Parathyroid adenoma (tissue), 2 donors: ENCODE measurements at regions not wholly inside any gene's neighbourhood (a gene's known extent, or its start where the extent isn't known, plus 50 kb on each side); places are given as distances from the start of the nearest gene placed in this dataset.

Source experiments
- H2AFZ ChIP-seq: fragments of 300-600 bp; sonication (generic); one replicate; pipeline ENCODE4 v1.7.0; 2017; ENCODE audit warnings: antibody characterized with exemption, mild to moderate bottlenecking
- H3K27ac ChIP-seq: fragments of 300-600 bp; sonication (generic); one replicate; pipeline ENCODE4 v1.7.0; 2017
- H3K27me3 ChIP-seq: fragments of 300-600 bp; sonication (generic); one replicate; pipeline ENCODE4 v1.7.0; 2017; ENCODE audit warnings: low read length; ENCODE audit not compliant: control insufficient read depth, insufficient read depth
- H3K36me3 ChIP-seq: fragments of 300-600 bp; sonication (generic); one replicate; pipeline ENCODE4 v1.7.0; 2017; ENCODE audit warnings: low read length; ENCODE audit not compliant: control insufficient read depth, insufficient read depth
- H3K4me1 ChIP-seq: fragments of 300-600 bp; sonication (generic); one replicate; pipeline ENCODE4 v1.7.0; 2017; ENCODE audit warnings: control low read depth
- H3K4me2 ChIP-seq: fragments of 300-600 bp; sonication (generic); one replicate; pipeline ENCODE4 v1.7.0; 2017; ENCODE audit warnings: low read length
- H3K4me3 ChIP-seq: fragments of 300-600 bp; sonication (generic); one replicate; pipeline ENCODE4 v1.7.0; 2017; ENCODE audit warnings: low read depth, low read length
- H3K79me2 ChIP-seq: fragments of 300-600 bp; sonication (generic); one replicate; pipeline ENCODE4 v1.7.0; 2017; ENCODE audit warnings: control low read depth
- H3K9ac ChIP-seq: fragments of 300-600 bp; sonication (generic); one replicate; pipeline ENCODE4 v1.7.0; 2017; ENCODE audit warnings: mild to moderate bottlenecking
- H3K9me3 ChIP-seq: fragments of 300-600 bp; sonication (generic); one replicate; pipeline ENCODE4 v1.7.0; 2017; ENCODE audit warnings: low read length; ENCODE audit not compliant: control insufficient read depth
- TF ChIP-seq, protein P1 (sequence below): fragments of 300-600 bp; sonication (generic); IDR thresholded peaks from one replicate; pipeline ENCODE4 v1.7.0; 2017; ENCODE audit warnings: antibody characterized with exemption, mild to moderate bottlenecking
- donor health status: primary hyperparathyroidism.

DNA sequence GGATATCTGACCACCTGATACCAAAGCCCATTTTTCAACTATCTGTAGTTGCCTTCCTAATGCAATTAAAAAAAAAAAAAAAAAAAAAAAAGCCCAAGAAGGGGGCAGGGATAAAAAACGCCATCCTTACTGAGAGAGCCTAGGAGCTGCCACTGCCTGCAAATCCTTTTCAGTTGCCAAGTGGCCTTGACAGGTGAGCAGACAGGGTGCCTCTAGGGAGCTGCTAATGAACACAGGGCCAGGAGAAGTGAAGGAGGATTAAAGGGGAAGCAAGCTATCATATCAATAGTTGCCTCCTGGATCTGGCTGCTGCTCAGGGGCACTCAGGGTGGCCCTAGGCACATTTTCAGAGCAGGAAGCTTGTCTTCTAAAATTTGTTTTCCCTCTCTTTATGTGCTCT lies 547.4 kb downstream of the TLE1 start:
- no peak overlapping the region for H3K27ac ChIP-seq
- no peaks in the 10 kb centered on the region for H3K79me2 ChIP-seq
- TF ChIP-seq, protein P1, sequence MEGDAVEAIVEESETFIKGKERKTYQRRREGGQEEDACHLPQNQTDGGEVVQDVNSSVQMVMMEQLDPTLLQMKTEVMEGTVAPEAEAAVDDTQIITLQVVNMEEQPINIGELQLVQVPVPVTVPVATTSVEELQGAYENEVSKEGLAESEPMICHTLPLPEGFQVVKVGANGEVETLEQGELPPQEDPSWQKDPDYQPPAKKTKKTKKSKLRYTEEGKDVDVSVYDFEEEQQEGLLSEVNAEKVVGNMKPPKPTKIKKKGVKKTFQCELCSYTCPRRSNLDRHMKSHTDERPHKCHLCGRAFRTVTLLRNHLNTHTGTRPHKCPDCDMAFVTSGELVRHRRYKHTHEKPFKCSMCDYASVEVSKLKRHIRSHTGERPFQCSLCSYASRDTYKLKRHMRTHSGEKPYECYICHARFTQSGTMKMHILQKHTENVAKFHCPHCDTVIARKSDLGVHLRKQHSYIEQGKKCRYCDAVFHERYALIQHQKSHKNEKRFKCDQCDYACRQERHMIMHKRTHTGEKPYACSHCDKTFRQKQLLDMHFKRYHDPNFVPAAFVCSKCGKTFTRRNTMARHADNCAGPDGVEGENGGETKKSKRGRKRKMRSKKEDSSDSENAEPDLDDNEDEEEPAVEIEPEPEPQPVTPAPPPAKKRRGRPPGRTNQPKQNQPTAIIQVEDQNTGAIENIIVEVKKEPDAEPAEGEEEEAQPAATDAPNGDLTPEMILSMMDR, result no peak
- H3K9me3 ChIP-seq, result no peaks in the 10 kb centered on the region
- no peak overlapping the region for H3K4me3 ChIP-seq
- no peak overlapping the region for H3K4me2 ChIP-seq
- H3K9ac ChIP-seq, result no peak overlapping the region
- no peaks in the 10 kb centered on the region for H3K27me3 ChIP-seq
- no peaks in the 10 kb centered on the region for H3K4me1 ChIP-seq
- no peaks in the 10 kb centered on the region for H3K36me3 ChIP-seq
- no peak overlapping the region for H2AFZ ChIP-seq

DNA sequence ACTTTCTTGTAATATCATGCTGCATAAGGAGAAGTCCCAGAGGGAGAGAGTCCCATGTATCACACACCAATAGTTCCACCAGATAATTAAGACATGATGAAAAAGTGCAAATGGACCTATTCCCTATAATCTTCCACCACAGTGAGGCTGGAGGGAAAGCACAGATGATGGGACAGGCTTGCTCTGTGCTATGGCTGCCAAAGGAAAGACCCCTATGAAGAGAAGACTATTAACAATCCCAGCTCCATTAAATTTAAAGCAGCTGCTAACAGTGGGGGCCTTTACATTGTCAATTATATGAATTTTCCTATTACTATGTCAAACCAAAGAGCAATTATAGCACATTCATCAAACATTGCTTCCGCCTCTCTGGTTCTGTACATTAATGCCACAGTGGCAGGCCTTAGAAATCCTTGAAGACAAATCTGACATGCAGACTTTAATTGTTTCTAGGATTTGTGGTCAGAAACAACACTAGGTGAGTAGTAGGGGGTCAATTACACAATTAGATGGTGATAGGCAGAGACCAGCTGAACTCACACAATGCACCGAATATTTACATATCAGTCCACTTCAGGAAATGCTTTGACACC lies 551.3 kb downstream of the TLE1 start:
- no peaks in the 10 kb centered on the region for H3K79me2 ChIP-seq
- H3K4me3 ChIP-seq, result no peak overlapping the region
- H3K4me1 ChIP-seq, result no peaks in the 10 kb centered on the region
- no peak overlapping the region for H3K4me2 ChIP-seq
- no peaks in the 10 kb centered on the region for H3K9me3 ChIP-seq
- TF ChIP-seq, protein P1, result no peak
- H3K27ac ChIP-seq, result no peak overlapping the region
- no peaks in the 10 kb centered on the region for H3K36me3 ChIP-seq
- no peaks in the 10 kb centered on the region for H3K27me3 ChIP-seq
- H3K9ac ChIP-seq, result no peak overlapping the region
- H2AFZ ChIP-seq, result no peak overlapping the region

DNA sequence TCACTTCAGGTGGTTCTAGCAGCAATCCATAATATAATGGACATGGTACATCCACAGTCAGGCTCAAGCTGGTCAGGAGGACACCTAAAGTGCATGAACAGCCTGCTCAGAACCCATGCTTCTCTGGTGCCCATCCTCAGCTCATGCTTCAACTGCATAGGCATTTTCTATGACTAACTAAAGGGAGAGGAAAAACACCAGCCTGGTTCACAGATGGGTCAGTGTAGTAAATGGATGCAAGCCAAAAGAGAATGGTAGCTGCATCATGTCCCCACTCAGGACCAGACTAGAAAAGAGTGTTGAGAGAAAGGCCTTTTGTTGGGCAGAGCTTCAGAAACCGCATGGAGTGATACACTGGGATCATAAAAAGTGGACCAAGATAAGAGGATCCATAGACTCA lies 556.6 kb downstream of the TLE1 start:
- H3K9ac ChIP-seq, result no peak overlapping the region
- H3K4me3 ChIP-seq, result no peak overlapping the region
- TF ChIP-seq, protein P1, result no peak
- H3K4me1 ChIP-seq, result no peaks in the 10 kb centered on the region
- H3K4me2 ChIP-seq, result no peak overlapping the region
- H3K9me3 ChIP-seq, result no peaks in the 10 kb centered on the region
- no peak overlapping the region for H3K27ac ChIP-seq
- H3K27me3 ChIP-seq, result no peaks in the 10 kb centered on the region
- no peaks in the 10 kb centered on the region for H3K79me2 ChIP-seq
- no peaks in the 10 kb centered on the region for H3K36me3 ChIP-seq
- H2AFZ ChIP-seq, result no peak overlapping the region

DNA sequence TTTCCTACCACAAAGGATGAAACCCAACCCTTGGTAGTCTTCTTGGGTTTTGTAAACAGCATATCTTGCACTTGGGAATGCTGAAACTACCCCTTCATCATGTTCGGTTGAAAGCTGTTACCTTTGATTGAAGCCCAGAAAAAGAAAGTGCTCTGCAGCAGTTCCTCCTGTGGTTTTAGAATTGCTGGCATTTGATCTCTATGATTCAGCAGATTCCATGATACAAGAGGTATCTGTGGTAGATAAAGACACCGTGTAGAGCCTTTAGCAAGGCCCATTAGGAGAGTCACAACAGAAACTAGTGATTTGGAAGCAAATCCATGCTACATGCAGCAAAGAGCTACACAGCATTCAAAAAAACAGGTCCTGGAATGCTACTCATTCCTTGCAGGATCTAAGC lies 557.0 kb downstream of the TLE1 start:
- H3K79me2 ChIP-seq, result no peaks in the 10 kb centered on the region
- H3K27ac ChIP-seq, result no peak overlapping the region
- no peak overlapping the region for H3K4me3 ChIP-seq
- H3K4me2 ChIP-seq, result no peak overlapping the region
- no peaks in the 10 kb centered on the region for H3K9me3 ChIP-seq
- TF ChIP-seq, protein P1, result no peak
- H3K9ac ChIP-seq, result no peak overlapping the region
- H3K27me3 ChIP-seq, result no peaks in the 10 kb centered on the region
- no peaks in the 10 kb centered on the region for H3K36me3 ChIP-seq
- no peak overlapping the region for H2AFZ ChIP-seq
- no peaks in the 10 kb centered on the region for H3K4me1 ChIP-seq

DNA sequence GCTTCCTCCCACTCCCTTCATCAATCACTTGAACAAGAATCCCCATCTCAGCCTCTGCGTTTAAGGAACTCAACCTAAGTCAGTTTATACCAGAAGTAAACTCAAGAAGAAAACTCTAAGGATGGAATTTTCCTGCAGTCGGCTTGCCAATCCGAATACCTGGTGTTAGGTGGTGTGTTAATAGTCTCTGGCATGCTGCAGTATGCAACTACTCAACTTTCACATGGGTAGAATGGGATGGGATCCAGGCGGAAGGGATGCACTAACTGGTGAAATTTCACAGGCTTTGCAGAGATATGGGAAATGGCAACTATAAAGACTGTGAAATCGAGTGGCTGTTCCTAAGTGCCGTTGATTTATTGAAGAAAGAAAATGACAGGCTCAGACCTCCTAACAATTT lies 560.6 kb downstream of the TLE1 start:
- H2AFZ ChIP-seq, result no peak overlapping the region
- no peaks in the 10 kb centered on the region for H3K4me1 ChIP-seq
- no peak overlapping the region for H3K4me2 ChIP-seq
- TF ChIP-seq, protein P1, result no peak
- no peaks in the 10 kb centered on the region for H3K9me3 ChIP-seq
- no peak overlapping the region for H3K9ac ChIP-seq
- H3K79me2 ChIP-seq, result no peaks in the 10 kb centered on the region
- H3K27ac ChIP-seq, result no peak overlapping the region
- H3K27me3 ChIP-seq, result no peaks in the 10 kb centered on the region
- no peaks in the 10 kb centered on the region for H3K36me3 ChIP-seq
- H3K4me3 ChIP-seq, result no peak overlapping the region
